Suppressor macrophage treated with lipopolysaccharide for 1 hour (primary cell): ENCODE measurements at regions not wholly inside any gene's neighbourhood (a gene's known extent, or its start where the extent isn't known, plus 50 kb on each side); places are given as distances from the start of the nearest gene placed in this dataset.
"Not testable (repeated sequence)": the region's sequence is repeated elsewhere in the genome, so short reads cannot be mapped to it uniquely, and the experiment has no call there.

ENCODE experiments used
- DNase-seq, 3 donors: peaks; one replicate each; pipeline ENCODE4 v3.0.0-alpha.2; 2020 to 2022

DNA sequence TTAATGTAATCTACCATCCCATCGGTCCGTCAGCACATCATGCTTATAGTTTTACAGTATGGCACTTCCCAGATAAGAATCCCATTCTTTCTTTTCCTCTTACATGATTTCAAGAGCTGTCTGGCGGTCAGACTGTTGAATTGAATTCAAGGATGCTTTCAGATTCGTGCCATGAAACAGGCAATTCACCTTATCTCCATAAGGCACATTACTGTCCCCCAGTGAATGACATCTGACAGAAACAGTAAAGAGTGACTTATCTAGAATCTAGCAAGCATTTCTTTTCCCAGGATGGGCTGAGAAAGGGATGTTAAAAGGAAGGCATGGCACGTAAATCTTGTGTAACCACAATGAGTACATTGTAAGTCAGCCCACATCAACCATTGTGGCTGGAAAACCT lies 61.1 kb upstream of the SEM1 start:
- no peak for DNase-seq

GRCh38 chr7:96772139-96772694 lies 62.6 kb upstream of the SEM1 start:
- no peak for DNase-seq

DNA sequence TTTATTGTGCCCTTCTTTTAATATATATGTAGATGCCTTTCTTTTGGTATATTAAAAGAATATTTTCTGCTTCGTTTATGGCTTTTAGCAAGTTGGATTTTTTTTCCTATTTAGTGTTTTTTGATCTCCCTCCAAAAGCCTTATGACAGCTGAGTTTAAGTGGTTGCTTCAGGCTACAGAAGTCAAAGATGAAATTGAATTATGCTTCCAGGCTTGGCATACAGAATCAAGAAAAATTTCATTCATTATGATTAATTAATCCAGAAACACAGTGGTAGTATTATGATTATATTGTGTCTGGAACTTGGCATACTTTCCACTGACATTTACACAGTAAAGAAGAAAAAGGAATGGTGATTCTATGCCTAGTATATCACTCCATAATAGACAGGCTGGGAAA lies 63.8 kb upstream of the SEM1 start:
- no peak for DNase-seq

- DNase-seq = no peak
Measured at GRCh38 chr7:96774358-96774757, 64.7 kb upstream of the SEM1 start.

DNA sequence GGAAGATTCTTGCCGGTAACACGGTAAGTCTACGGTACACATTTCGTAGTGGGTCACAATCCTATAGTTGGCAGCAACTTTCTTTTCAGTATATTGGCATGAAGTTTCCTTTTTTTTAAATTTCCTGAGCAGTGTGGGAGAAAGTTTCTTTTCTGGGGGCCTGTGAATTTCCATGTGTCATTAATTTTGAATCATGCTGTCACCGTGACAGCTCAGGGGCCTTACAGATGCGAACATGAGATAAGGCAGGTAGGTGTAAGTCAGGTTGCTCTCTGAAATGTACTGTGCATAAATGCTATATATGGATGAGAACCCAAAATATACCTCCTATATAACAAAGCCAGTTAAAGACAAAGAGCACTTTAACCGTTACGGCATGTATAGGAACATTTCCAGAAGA lies 65.4 kb upstream of the SEM1 start:
- DNase-seq = no peak

GRCh38 chr7:96778263-96778662 lies 68.6 kb upstream of the SEM1 start:
- no peak for DNase-seq

GRCh38 chr7:96781919-96782318 lies 72.3 kb upstream of the SEM1 start:
- DNase-seq = no peak

GRCh38 chr7:96782686-96783298 lies 73.1 kb upstream of the SEM1 start:
- DNase-seq = not testable (repeated sequence)

DNA sequence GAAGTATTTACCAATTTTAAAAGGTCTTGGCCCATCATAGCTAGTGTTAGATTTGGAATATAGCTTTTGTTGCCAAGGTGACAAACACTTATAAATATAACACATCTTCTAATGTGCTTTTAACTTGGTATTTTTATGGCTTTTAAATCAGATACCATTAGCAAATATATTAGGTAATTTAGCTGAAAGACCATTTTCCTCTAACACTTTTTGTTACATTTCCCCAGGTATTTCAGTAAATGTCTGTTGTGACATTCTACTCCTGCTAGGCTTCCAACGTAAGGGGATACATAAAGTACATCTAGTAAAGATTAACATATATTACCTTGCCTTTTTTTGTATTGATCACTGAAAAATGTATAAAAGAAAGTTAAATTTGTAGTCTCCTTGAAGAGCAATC lies 75.0 kb upstream of the SEM1 start:
- DNase-seq = no peak

GRCh38 chr7:96786261-96786997 lies 76.8 kb upstream of the SEM1 start:
- no peak for DNase-seq

- DNase-seq = no peak
Measured at GRCh38 chr7:96786998-96787395, 77.4 kb upstream of the SEM1 start.

DNA sequence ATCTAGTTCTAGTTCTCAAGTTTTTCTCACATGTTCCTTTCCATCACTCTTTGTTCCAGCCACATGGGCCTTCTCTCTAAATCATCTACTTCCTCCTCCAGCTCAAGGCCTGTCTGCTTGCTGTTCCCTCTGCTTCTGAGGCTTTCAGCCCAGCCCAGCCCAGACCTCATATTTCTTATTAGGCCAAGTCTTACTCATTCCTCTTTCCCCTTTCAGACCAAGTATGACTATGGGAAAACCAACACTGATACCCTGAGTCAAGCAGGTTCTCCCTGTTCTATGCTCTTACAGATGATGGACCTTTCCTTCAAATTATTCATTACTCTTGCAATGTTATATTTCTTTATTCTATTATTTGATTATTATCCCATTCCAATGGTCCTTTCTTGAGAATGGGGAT lies 80.3 kb upstream of the SEM1 start:
- DNase-seq = no peak

DNA sequence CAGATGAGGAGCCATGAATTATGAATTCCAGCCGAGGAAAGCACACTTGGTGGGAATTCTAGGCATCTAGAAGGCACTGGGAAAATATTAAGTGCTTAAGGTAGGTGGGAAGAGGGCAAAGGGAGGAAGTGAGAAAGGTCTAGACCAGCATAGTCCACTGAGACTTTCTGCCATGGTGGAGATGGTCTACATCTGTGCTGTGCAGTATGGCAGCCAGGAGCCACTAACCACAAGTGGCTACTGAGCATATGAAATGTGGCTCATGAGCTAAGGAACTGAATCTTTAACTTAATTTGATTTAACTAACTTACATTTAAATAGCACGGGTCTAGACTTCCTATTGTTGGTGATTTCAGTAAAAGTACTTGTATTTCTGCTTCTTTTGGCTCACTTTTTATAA lies 82.5 kb upstream of the SEM1 start:
- no peak for DNase-seq

- DNase-seq = no peak
Measured at GRCh38 chr7:96794063-96794462, 84.4 kb upstream of the SEM1 start.

DNA sequence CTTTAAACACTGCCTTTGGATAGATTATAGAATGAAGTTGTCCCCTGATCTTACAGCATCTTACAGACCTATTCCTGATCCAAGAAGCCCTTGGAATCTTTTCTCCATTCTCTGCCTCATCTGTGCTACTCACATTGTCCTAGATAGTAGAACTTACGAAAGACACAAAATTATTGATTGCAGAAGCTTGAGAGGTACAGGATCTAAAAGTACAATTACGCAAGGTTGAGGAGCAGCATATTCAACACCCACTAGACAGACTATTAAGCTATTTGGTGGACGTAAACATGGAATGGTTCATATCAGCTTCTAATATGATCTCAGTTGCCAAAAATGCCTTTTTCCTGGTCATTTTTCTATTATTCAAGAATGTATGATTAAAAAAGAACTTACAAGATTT lies 90.5 kb upstream of the SEM1 start:
- DNase-seq = no peak

GRCh38 chr7:96800824-96801223 lies 91.2 kb upstream of the SEM1 start:
- no peak for DNase-seq

GRCh38 chr7:96819111-96819700 lies 109.6 kb upstream of the SEM1 start:
- no peak for DNase-seq

- not testable (repeated sequence) for DNase-seq
Measured at GRCh38 chr7:96821131-96821530, 111.5 kb upstream of the SEM1 start.

GRCh38 chr7:96822824-96823223 lies 113.2 kb upstream of the SEM1 start:
- DNase-seq = no peak

- peak; percentile 11 to 60 (median 35) for DNase-seq
Measured at GRCh38 chr7:96823274-96823673, 113.6 kb upstream of the SEM1 start.

DNA sequence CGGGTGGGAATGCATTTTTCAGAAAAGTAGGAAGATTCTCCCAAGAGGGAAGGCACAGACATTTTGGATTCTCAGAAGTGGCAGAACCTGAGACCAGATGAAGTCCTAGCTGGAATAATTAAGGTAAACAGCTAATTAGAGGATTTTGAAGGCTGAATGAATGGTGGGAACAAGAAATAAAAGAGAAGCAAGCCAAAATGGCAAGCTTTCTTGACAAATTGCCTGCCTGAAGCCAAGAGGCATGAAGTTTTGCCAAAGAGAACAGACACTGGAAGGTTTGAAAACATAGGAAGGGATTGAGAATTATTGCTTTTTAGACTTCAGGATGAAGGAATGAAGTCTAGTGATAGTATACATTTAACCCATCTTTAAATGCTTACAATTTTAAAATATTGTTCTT lies 115.0 kb upstream of the SEM1 start:
- no peak for DNase-seq

- no peak for DNase-seq
Measured at GRCh38 chr7:96825285-96825684, 115.6 kb upstream of the SEM1 start.

GRCh38 chr7:96826089-96826488 lies 116.4 kb upstream of the SEM1 start:
- no peak for DNase-seq

DNA sequence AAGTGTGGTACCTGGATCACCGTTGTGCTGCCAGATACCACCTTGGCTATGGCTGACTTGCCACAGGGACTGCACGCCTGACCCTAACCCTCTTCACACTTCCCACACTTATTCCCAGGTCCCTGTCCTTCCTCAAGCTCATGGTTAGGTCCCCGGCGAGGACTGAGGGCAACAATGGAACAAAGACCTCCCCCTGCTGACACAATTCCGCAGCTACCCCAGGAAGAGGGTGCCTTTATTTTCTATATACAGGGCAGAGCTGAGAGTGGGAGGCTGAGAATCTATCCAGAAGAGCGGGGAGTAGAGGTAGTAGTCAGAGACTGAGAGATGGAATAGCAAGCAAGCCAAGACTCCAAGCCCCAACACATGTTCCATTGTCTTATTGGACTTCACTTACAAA lies 118.1 kb upstream of the SEM1 start:
- no peak for DNase-seq
